Activated naive CD8-positive, alpha-beta T cell treated with anti-CD3 and anti-CD28 coated beads for 36 hours (primary cell): ENCODE measurements at regions not wholly inside any gene's neighbourhood (a gene's known extent, or its start where the extent isn't known, plus 50 kb on each side); places are given as distances from the start of the nearest gene placed in this dataset.

Experiments used
- DNase-seq: peaks from one replicate; pipeline ENCODE4 v3.0.0; 2021
- H3K27ac Mint-ChIP-seq: one replicate; pipeline ENCODE4 v1.8.0; 2022; ENCODE audit warnings: mild to moderate bottlenecking, moderate library complexity, mixed read lengths
- H3K27me3 Mint-ChIP-seq: one replicate; pipeline ENCODE4 v1.8.0; 2022; ENCODE audit warnings: mild to moderate bottlenecking, mixed read lengths
- H3K36me3 Mint-ChIP-seq: one replicate; pipeline ENCODE4 v1.8.0; 2021; ENCODE audit warnings: mild to moderate bottlenecking, mixed read lengths
- H3K4me1 Mint-ChIP-seq: one replicate; pipeline ENCODE4 v1.8.0; 2021; ENCODE audit warnings: mixed read lengths
- H3K4me3 Mint-ChIP-seq: one replicate; pipeline ENCODE4 v1.8.0; 2022; ENCODE audit warnings: mild to moderate bottlenecking, moderate library complexity, mixed read lengths
- H3K9me3 Mint-ChIP-seq: one replicate; pipeline ENCODE4 v1.8.0; 2022; ENCODE audit warnings: mixed read lengths

DNA sequence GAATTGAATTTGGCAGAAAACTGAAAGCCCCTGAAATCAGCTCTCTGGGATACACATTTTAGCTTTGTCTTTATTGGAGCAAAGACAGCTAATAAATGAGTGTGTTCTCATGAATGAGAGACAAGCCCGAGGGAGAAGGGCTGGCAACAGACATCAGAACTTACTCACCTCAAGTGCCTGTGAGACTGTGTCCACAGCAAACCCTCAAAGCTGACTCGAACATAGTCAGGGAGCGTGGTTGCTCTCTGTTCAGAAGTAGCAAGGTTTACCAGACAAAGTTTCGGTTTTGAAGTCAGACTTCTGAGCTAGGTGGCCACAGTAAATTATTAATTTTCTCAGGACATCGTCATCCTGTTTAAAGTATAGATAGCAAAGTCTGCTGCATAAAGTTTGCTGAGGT, 207.9 kb downstream of the CMPK2 start:
- no peaks in the 10 kb centered on the region for H3K9me3 Mint-ChIP-seq
- H3K27ac Mint-ChIP-seq = no peak overlapping the region
- no peak for DNase-seq
- H3K27me3 Mint-ChIP-seq = peaks cover under 1% of the 10 kb centered on the region
- H3K36me3 Mint-ChIP-seq = no peaks in the 10 kb centered on the region
- H3K4me3 Mint-ChIP-seq = no peak overlapping the region
- H3K4me1 Mint-ChIP-seq = no peaks in the 10 kb centered on the region

DNA sequence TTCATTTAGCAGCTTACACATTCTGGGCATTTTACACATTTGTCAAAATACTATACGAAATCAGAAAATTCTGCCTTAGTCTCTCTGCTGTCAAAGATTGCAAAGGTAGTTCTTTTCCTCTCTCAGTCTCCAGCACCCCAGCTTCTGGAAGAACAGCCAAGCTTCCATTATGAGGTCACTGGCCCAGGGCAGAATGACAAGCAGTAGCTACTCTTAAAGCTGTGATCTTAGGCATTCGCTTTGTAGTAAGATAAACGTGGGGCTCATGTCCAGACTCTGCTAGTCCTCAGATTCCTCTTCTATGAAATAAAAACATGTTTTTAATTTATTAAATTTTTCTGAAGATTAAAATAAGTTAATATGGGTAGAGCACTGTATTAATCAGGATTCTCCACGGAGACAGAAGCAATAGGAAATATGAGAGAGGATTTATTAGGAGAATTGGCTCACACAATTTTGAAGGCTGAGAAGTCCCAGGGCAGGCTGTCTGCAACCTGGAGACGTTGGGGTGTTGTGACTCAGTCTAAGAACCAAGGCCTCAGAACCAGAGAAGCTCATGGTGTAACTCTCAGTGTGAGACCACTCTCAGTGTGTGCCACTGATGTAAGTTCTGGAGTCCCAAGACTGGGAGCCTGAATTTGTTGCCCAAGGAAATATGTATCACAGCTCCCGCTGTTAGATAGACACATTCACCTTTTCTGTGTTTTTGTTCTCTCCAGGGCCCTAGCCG, 201.2 kb downstream of the CMPK2 start:
- Mint-ChIP-seq H3K36me3 (no peaks in the 10 kb centered on the region), H3K4me1 (no peaks in the 10 kb centered on the region), H3K27ac (no peak overlapping the region), H3K9me3 (no peaks in the 10 kb centered on the region), H3K4me3 (no peak overlapping the region), H3K27me3 (peaks cover 8% of the 10 kb centered on the region)
- DNase-seq = no peak

DNA sequence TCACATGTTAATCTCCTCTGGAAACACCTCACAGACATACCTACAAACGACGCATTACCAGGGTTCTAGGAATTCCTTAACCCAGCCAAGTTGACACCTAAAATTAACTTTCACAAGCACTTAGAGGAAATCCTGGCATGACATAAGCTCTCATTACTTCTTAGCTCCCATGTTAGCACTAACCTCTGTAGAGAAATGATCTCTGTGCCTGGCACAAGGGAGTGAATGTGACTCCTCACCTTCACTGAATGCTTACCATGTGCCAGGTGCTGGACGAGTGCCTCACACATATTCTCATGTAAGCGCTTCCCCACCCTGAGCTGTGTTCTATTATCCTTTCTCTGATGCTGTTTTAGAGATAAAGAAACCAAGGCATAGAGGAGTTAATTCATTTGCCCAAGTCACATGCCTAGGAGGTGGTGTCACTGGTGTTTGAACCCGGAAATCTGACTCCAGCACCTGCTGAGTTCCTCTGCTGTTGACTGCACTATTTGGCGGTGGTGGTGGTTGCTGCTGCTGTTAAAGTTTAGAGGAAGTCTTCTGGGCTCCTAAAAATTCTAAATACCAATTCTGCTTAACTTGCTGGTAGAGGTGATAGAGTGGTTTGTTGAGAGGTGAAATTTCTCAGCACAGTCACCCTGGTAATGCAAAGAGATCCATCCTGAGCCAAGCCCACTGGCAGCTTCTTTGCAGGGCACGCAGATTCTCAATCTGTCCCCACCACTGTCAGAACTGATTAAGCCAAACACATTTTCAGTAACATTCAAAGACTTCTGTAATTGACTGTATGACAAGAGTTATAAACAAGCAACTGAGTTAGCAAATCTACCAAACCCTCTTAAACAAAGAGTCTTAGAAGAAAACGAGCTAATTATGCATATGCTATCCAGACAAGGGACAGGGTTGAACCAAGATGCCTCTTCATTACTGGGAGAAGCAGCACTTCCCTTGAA, 200.3 kb downstream of the CMPK2 start:
- no peaks in the 10 kb centered on the region for H3K36me3 Mint-ChIP-seq
- H3K27ac Mint-ChIP-seq = no peak overlapping the region
- no peak overlapping the region for H3K4me3 Mint-ChIP-seq
- peaks cover 8% of the 10 kb centered on the region for H3K27me3 Mint-ChIP-seq
- H3K9me3 Mint-ChIP-seq = no peaks in the 10 kb centered on the region
- DNase-seq = no peak
- H3K4me1 Mint-ChIP-seq = no peaks in the 10 kb centered on the region

DNA sequence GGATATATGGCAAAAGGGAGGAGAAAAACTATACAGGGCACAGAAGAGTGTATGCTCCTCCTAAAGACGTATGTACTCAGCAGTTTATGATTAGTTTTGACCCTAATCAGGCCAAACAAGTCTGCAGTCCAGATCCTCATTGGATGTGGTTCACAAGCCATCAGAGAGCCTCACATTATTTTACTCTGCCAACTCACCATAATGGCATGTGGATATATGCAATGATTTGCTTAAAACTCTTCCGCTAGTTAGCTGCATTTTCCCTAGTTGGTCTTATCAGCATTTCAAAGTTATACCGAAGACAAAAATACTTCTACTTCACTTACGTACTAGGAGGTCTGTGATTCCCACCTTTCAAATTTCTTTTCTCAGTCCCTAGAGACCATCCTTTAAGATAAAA, 198.4 kb downstream of the CMPK2 start:
- no peaks in the 10 kb centered on the region for H3K36me3 Mint-ChIP-seq
- H3K4me3 Mint-ChIP-seq = no peak overlapping the region
- H3K27me3 Mint-ChIP-seq = peaks cover 12% of the 10 kb centered on the region
- no peak for DNase-seq
- H3K9me3 Mint-ChIP-seq = no peaks in the 10 kb centered on the region
- no peaks in the 10 kb centered on the region for H3K4me1 Mint-ChIP-seq
- no peak overlapping the region for H3K27ac Mint-ChIP-seq

DNA sequence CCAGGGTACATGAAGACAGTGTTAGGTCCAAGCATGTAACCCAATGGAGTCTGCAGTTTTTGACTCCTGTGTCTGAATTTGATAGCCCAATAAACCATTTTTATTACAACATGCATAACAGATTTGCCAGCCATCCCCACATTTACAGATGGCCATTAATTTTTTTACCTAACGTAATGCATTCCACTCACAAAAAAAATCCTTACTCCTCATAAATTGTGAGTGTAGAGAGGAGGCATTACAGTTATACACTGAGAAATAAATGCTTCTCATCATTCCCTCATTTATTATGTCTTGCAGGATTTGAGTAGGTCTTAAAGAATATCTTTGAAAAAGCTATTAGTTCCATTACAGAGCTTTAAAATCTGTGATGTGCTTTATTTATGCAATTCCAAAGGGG, 193.8 kb downstream of the CMPK2 start:
- Mint-ChIP-seq H3K4me1 (no peaks in the 10 kb centered on the region), H3K4me3 (no peak overlapping the region), H3K27me3 (peaks cover 8% of the 10 kb centered on the region), H3K9me3 (no peaks in the 10 kb centered on the region), H3K36me3 (no peaks in the 10 kb centered on the region), H3K27ac (no peak overlapping the region)
- no peak for DNase-seq

DNA sequence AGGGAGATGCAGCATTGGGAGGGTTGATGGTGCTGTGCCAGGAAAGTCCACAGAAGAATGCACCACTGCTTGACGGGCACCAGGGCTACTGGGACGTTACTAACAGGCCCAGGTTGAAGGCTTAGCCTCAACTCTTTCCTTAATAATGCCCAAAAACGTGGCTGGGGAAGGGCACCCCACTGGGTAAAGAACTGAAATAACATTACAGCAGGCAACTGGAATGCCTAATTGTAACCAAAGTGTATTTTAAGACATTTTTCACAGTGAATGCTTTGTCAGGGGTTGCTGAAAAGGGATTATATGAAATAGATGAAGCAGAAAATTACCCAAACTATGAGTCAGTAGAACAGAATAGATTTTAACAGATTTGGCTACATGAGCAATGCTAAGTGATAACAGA, 191.3 kb downstream of the CMPK2 start:
- H3K27ac Mint-ChIP-seq = no peak overlapping the region
- H3K4me1 Mint-ChIP-seq = no peaks in the 10 kb centered on the region
- no peaks in the 10 kb centered on the region for H3K36me3 Mint-ChIP-seq
- no peak for DNase-seq
- no peak overlapping the region for H3K4me3 Mint-ChIP-seq
- peaks cover 4% of the 10 kb centered on the region for H3K27me3 Mint-ChIP-seq
- H3K9me3 Mint-ChIP-seq = no peaks in the 10 kb centered on the region

DNA sequence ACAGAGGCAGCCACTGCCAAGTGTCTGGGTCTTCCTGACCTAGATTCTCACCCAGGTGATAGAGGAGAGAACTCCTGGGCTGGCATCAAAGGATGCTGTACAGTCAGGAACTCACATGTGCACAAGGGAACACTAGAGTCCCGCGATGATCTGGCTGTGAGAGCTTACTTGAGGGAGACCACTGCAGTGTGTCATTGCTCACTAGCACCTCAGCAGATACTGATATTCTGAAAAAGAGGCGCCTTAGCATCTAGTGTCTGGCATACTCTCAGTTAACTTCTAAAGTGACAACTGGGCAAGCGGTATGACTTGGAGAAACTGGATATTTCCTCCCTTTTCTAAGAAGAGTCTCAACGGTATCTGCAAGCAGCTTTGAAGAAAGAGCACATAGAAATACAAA, 189.9 kb downstream of the CMPK2 start:
- Mint-ChIP-seq H3K36me3 (no peaks in the 10 kb centered on the region), H3K27ac (no peak overlapping the region), H3K4me1 (no peaks in the 10 kb centered on the region), H3K9me3 (no peaks in the 10 kb centered on the region), H3K27me3 (peaks cover 4% of the 10 kb centered on the region), H3K4me3 (no peak overlapping the region)
- no peak for DNase-seq

DNA sequence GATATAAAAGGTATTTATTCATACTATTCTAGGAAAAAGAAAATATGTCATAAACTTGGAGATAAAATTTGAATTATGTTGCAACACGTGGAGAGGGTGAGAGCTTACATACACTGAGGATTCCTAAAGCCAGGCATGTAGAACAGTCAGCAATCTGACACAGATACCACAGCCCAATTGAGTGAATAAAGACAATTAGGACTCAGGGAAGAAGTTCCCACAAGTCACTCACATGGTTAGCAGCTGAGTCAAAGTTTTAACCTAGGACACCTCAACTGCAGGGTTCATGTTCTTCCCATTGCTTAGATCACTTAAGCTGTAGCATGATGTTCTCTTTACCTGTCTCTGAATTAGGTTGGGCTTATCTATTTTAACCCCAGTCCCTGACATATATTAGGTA, 189.5 kb downstream of the CMPK2 start:
- no peaks in the 10 kb centered on the region for H3K9me3 Mint-ChIP-seq
- no peak for DNase-seq
- no peaks in the 10 kb centered on the region for H3K4me1 Mint-ChIP-seq
- H3K4me3 Mint-ChIP-seq = no peak overlapping the region
- H3K27me3 Mint-ChIP-seq = peaks cover 4% of the 10 kb centered on the region
- no peak overlapping the region for H3K27ac Mint-ChIP-seq
- no peaks in the 10 kb centered on the region for H3K36me3 Mint-ChIP-seq

DNA sequence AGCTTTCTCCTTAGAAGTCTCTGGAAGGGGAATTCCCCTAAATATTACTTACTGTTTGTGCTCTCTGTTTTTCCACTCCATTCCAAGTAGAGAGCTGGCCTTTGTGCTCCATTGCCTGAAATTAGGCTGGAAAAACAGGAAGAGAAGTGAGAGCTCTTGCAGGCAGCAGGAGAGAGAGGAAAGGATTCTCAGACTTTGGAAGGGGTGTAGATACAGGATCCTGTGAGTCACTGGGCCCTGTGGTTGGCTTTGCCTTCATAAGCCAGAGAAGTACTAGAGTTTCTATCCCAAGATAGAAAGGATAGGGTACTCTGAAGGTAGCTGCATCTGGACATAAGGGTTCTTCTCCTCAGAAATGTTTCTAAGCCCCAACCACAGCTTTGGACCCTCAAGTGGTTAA, 188.9 kb downstream of the CMPK2 start:
- Mint-ChIP-seq H3K4me1 (no peaks in the 10 kb centered on the region), H3K4me3 (no peak overlapping the region), H3K9me3 (no peaks in the 10 kb centered on the region), H3K27me3 (peaks cover 4% of the 10 kb centered on the region), H3K36me3 (no peaks in the 10 kb centered on the region), H3K27ac (no peak overlapping the region)
- DNase-seq = no peak

DNA sequence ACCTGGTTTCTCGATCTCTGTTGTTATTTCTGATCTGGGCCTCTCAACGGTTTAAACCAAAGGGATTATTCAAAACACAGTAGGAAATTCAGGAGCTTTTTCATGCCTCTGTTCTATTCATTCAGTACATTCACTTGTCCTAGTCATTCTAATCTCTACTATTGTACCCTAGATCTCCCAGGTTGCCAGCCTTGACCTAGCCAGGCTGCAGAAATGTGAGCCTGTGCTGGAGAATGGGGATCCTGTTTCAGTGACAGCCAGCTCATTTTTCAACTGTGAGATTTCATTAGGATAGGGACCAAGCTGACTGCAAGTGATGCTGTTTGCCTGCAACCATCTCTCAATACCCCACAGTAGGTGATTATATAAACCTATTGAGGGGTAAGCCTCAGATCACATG, 186.2 kb downstream of the CMPK2 start:
- H3K36me3 Mint-ChIP-seq = no peaks in the 10 kb centered on the region
- DNase-seq = no peak
- H3K27me3 Mint-ChIP-seq = peaks cover 8% of the 10 kb centered on the region
- no peaks in the 10 kb centered on the region for H3K4me1 Mint-ChIP-seq
- H3K4me3 Mint-ChIP-seq = no peak overlapping the region
- H3K9me3 Mint-ChIP-seq = no peaks in the 10 kb centered on the region
- no peak overlapping the region for H3K27ac Mint-ChIP-seq

DNA sequence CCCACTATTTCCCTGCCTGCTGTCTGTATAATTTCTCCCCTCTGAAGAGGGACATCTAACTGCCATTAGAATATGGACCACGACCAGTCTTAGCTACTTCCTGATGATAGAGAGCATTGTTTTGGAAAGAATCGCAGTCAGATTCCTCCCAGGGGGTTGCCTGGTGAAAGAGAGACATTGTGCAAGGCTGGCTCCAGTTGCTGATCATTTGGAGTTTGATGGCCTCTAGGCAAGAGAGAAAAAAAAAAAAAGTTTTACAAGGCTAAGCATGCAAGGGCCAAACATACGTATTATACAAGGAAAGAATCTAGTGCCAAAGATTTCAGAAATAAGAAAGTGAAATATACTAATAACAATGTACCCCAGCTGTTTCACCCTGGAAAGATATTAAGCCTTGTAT, 182.2 kb downstream of the CMPK2 start:
- DNase-seq = no peak
- no peak overlapping the region for H3K27ac Mint-ChIP-seq
- no peak overlapping the region for H3K4me3 Mint-ChIP-seq
- H3K9me3 Mint-ChIP-seq = no peaks in the 10 kb centered on the region
- no peaks in the 10 kb centered on the region for H3K36me3 Mint-ChIP-seq
- peaks cover 19% of the 10 kb centered on the region for H3K27me3 Mint-ChIP-seq
- H3K4me1 Mint-ChIP-seq = no peaks in the 10 kb centered on the region

DNA sequence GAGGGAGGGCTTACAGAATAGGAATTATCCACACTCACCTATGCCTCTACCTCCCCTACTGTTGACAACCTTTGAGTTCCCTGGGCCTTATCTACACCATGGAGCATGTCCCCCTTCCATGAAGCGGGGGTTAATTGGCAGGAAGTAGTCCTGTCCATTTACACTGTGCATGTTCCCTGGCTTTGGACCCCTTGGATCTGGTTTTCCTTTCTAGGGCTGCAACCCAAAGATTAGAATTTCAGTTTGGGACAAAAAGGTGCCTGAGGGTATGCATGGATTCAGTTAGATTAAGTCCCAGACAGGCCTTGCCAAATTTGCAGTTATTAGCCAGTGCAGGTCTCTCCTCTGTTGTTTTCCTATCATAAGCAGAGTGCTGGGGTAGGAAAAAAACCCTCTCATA, 180.3 kb downstream of the CMPK2 start:
- no peak overlapping the region for H3K4me3 Mint-ChIP-seq
- no peaks in the 10 kb centered on the region for H3K9me3 Mint-ChIP-seq
- no peak overlapping the region for H3K27ac Mint-ChIP-seq
- H3K4me1 Mint-ChIP-seq = no peaks in the 10 kb centered on the region
- no peaks in the 10 kb centered on the region for H3K36me3 Mint-ChIP-seq
- no peak for DNase-seq
- H3K27me3 Mint-ChIP-seq = peaks cover 15% of the 10 kb centered on the region

DNA sequence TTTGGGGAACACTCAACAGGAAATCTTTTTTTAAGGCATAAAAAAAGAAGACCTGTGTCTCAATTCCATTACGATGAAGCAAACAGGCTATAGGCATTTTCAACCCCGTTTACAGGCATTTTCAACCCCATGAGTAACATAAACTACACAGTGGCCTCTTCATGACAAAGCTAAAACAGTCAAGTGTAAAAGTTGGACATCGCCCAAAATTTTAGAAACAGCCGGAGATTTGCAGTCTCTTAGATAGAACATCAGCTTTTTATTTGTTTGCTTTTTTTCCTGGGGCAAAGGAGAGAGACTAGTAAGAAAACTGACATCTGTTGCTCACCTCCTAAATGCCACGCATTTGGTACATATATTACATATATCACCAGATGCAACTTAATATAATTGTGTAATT, 173.7 kb downstream of the CMPK2 start:
- DNase-seq = no peak
- no peaks in the 10 kb centered on the region for H3K4me1 Mint-ChIP-seq
- H3K9me3 Mint-ChIP-seq = no peaks in the 10 kb centered on the region
- no peaks in the 10 kb centered on the region for H3K36me3 Mint-ChIP-seq
- H3K27ac Mint-ChIP-seq = no peak overlapping the region
- H3K27me3 Mint-ChIP-seq = peaks cover 5% of the 10 kb centered on the region
- no peak overlapping the region for H3K4me3 Mint-ChIP-seq

DNA sequence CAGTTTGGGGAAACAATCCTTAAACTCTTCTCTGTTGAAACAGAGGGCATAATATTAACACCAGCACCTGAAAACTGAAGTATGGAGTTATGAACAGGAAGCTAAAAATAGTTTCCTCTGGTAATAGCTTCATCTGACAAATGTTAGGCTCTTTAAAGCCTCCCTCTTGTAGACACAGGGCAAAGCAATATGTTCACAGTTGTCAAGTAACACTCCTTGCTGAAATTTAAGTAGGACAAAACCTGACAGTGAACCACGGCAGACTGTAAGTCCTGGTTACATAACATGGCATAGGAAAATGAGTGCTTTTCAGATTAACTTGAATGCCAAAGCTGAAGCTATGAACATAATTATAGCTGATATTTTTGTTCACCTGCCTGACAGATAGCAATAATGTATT, 172.9 kb downstream of the CMPK2 start:
- no peak overlapping the region for H3K27ac Mint-ChIP-seq
- no peaks in the 10 kb centered on the region for H3K36me3 Mint-ChIP-seq
- H3K4me3 Mint-ChIP-seq = no peak overlapping the region
- H3K4me1 Mint-ChIP-seq = no peaks in the 10 kb centered on the region
- H3K9me3 Mint-ChIP-seq = no peaks in the 10 kb centered on the region
- DNase-seq = no peak
- peaks cover 5% of the 10 kb centered on the region for H3K27me3 Mint-ChIP-seq

DNA sequence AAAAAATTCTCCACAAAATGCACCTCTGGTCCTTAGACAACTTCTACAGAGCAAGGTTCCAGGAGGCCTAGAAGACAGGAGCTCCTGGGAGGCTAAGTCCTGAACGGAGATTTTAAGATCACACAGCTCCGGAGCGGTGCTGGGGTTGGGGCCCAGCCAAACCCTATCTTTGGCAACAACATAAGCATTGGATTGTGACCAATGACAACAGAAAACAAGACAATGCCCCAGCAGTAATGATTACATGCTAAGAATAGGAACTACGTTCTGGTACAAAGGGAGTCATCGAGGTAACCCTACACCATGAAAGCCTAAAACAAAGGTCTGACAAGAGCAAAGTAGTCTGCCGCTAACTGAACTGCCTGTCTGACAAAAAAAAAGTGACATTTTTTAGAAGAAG, 171.2 kb downstream of the CMPK2 start:
- Mint-ChIP-seq H3K4me3 (no peak overlapping the region), H3K27me3 (no peaks in the 10 kb centered on the region), H3K27ac (no peak overlapping the region), H3K36me3 (no peaks in the 10 kb centered on the region), H3K4me1 (no peaks in the 10 kb centered on the region), H3K9me3 (no peaks in the 10 kb centered on the region)
- DNase-seq = no peak

DNA sequence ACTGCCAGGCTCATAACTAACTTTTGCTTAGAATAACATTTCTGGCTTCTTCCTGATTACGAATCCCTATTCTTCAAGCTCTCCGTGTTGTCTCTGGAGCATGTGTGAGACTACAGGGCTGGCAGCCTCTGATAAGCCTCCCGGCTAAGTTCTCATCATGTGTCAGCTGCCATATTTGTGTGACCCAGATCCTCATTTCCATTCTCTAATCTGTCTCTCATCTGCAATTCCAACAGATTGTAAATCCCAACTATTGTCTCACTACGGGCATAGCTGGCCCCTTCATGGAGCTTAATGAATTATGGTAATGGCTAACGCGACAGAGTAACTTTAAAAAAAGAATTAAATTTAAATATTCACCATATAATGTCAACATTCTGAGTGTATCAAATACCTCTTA, 165.4 kb downstream of the CMPK2 start:
- DNase-seq = no peak
- no peaks in the 10 kb centered on the region for H3K4me1 Mint-ChIP-seq
- no peaks in the 10 kb centered on the region for H3K36me3 Mint-ChIP-seq
- no peak overlapping the region for H3K27ac Mint-ChIP-seq
- peaks cover 12% of the 10 kb centered on the region for H3K9me3 Mint-ChIP-seq
- H3K27me3 Mint-ChIP-seq = peaks cover 8% of the 10 kb centered on the region
- H3K4me3 Mint-ChIP-seq = no peak overlapping the region
